ENCODE measurements at regions not wholly inside any gene's neighbourhood (a gene's known extent, or its start where the extent isn't known, plus 50 kb on each side); places are given as distances from the start of the nearest gene placed in this dataset.

DNA sequence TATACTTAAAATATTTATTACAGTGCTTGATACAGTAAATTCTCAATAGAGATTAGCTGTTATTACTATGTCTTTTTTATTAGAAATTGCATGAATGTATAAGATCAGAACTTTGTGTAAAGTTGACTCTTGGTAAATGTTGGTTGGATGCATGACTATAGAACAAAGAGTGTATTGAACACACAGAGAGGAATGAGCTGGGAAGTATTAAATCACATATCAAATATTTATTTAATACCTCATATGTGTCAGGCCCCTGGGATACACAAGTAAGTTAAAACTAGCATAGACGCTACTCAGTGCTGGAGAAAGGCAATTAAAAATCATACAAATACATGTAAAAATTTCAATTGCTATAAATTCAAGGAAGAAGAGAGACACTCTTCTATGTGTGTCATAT lies 550.7 kb upstream of the TLE4 start:
- no peak overlapping the region for H3K4me2 ChIP-seq (replicated peaks; ENCODE audit: extremely low read depth, low read length, poor library complexity, severe bottlenecking)
- no peaks in the 10 kb centered on the region for H3K36me3 ChIP-seq (replicated peaks in 1 of 2; ENCODE audit: control insufficient read depth in 1 of 2, insufficient read depth in 2 of 2, low read length in 2 of 2)
- no peaks in the 10 kb centered on the region for H4K20me1 ChIP-seq (ENCODE audit: insufficient read depth, low read length)
- H3K36me3 Mint-ChIP-seq: no peaks in the 10 kb centered on the region
- H2AFZ ChIP-seq (ENCODE audit: insufficient read depth, low read depth, low read length, poor library complexity, severe bottlenecking): no peak overlapping the region
- no peaks in the 10 kb centered on the region for H3K4me1 ChIP-seq (ENCODE audit: control insufficient read depth in 1 of 2, insufficient read depth in 2 of 2, low read length in 2 of 2)
- no peak overlapping the region for H3K27ac ChIP-seq (ENCODE audit: low read depth in 1 of 2, low read length in 2 of 2)
- H3K4me3 Mint-ChIP-seq: no peak overlapping the region
- no peaks in the 10 kb centered on the region for H3K27me3 ChIP-seq (ENCODE audit: control insufficient read depth in 2 of 2, insufficient read depth in 2 of 2, low read length in 2 of 2)
- no peak for DNase-seq
- H3K27me3 Mint-ChIP-seq (ENCODE audit: low read depth in 3 of 3): no peaks in the 10 kb centered on the region
- no peak overlapping the region for H3K27ac Mint-ChIP-seq
- H3K4me3 ChIP-seq (replicated peaks in 1 of 3; ENCODE audit: low read depth in 2 of 3, low read length in 3 of 3): no peak overlapping the region
- TF ChIP-seq, protein P1, sequence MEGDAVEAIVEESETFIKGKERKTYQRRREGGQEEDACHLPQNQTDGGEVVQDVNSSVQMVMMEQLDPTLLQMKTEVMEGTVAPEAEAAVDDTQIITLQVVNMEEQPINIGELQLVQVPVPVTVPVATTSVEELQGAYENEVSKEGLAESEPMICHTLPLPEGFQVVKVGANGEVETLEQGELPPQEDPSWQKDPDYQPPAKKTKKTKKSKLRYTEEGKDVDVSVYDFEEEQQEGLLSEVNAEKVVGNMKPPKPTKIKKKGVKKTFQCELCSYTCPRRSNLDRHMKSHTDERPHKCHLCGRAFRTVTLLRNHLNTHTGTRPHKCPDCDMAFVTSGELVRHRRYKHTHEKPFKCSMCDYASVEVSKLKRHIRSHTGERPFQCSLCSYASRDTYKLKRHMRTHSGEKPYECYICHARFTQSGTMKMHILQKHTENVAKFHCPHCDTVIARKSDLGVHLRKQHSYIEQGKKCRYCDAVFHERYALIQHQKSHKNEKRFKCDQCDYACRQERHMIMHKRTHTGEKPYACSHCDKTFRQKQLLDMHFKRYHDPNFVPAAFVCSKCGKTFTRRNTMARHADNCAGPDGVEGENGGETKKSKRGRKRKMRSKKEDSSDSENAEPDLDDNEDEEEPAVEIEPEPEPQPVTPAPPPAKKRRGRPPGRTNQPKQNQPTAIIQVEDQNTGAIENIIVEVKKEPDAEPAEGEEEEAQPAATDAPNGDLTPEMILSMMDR (IDR thresholded peaks at IDR 0.05): no peak
- WGBS (ENCODE audit: insufficient coverage): no CpG with 5 or more reads among the region's 1 CpG
- intact Hi-C loops (cut with micrococcal nuclease): no loop called here
- no peaks in the 10 kb centered on the region for H3K79me2 ChIP-seq (ENCODE audit: insufficient read depth, low read length)
- H3K4me1 Mint-ChIP-seq: no peaks in the 10 kb centered on the region
- H3K9me3 Mint-ChIP-seq: peaks cover 0 to 7% (median 4%) of the 10 kb centered on the region in 7 donors
- no peaks in the 10 kb centered on the region for H3K9me3 ChIP-seq (replicated peaks in 1 of 2; ENCODE audit: control insufficient read depth in 1 of 2, insufficient read depth in 1 of 2, low read length in 2 of 2)
- H3K9ac ChIP-seq (ENCODE audit: insufficient read depth, low read length, poor library complexity, severe bottlenecking): no peak overlapping the region

DNA sequence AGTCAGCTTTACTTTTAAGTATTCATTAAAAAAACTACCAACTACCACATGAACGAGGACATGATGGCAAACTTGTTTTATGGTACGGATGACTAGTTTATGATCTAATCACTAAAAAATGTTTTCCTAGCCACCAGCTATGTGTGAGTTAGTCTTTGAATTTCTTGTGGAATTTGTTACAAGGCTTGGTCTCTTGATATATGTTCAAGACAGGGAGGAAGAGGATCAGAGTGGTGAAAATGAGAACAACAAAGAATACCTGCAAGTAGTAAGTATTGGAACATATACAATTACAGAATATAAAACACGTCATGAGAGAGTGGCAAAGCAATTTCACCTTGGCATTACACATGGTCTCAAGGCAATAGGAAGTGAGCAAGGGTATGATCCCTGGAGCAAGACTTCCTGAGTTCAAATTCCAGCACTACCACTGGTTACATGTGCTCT lies 548.6 kb upstream of the TLE4 start:
- TF ChIP-seq, protein P1 (IDR thresholded peaks at IDR 0.05): no peak
- Mint-ChIP-seq H3K4me3 (no peak overlapping the region), H3K36me3 (no peaks in the 10 kb centered on the region), H3K4me1 (no peaks in the 10 kb centered on the region), H3K27ac (no peak overlapping the region), H3K9me3 (peaks cover 0 to 6% (median 3%) of the 10 kb centered on the region in 7 donors), H3K27me3 (ENCODE audit: low read depth in 3 of 3) (no peaks in the 10 kb centered on the region)
- intact Hi-C loops (cut with micrococcal nuclease): no loop called here
- Histone ChIP-seq H3K27ac (ENCODE audit: low read depth in 1 of 2, low read length in 2 of 2) (no peak overlapping the region), H4K20me1 (ENCODE audit: insufficient read depth, low read length) (no peaks in the 10 kb centered on the region), H3K79me2 (ENCODE audit: insufficient read depth, low read length) (no peaks in the 10 kb centered on the region), H3K36me3 (replicated peaks in 1 of 2; ENCODE audit: control insufficient read depth in 1 of 2, insufficient read depth in 2 of 2, low read length in 2 of 2) (no peaks in the 10 kb centered on the region), H3K9me3 (replicated peaks in 1 of 2; ENCODE audit: control insufficient read depth in 1 of 2, insufficient read depth in 1 of 2, low read length in 2 of 2) (no peaks in the 10 kb centered on the region), H2AFZ (ENCODE audit: insufficient read depth, low read depth, low read length, poor library complexity, severe bottlenecking) (no peak overlapping the region), H3K9ac (ENCODE audit: insufficient read depth, low read length, poor library complexity, severe bottlenecking) (no peak overlapping the region), H3K4me3 (replicated peaks in 1 of 3; ENCODE audit: low read depth in 2 of 3, low read length in 3 of 3) (no peak overlapping the region), H3K27me3 (ENCODE audit: control insufficient read depth in 2 of 2, insufficient read depth in 2 of 2, low read length in 2 of 2) (no peaks in the 10 kb centered on the region), H3K4me1 (ENCODE audit: control insufficient read depth in 1 of 2, insufficient read depth in 2 of 2, low read length in 2 of 2) (no peaks in the 10 kb centered on the region), H3K4me2 (replicated peaks; ENCODE audit: extremely low read depth, low read length, poor library complexity, severe bottlenecking) (no peak overlapping the region)
- no peak for DNase-seq
- no CpG with 5 or more reads among the region's 3 CpGs for WGBS (ENCODE audit: insufficient coverage)

All from CD14-positive monocyte (primary cell).